HG03025 (cell line): ENCODE measurements at regions not wholly inside any gene's neighbourhood (a gene's known extent, or its start where the extent isn't known, plus 50 kb on each side); places are given as distances from the start of the nearest gene placed in this dataset.
"Not testable (repeated sequence)": the region's sequence is repeated elsewhere in the genome, so short reads cannot be mapped to it uniquely, and the experiment has no call there.

Source experiments
- ATAC-seq: cut with Tn5 transposase; IDR thresholded peaks from one replicate; pipeline ENCODE4 v1.9.1; 2021; ENCODE audit warnings: mild to moderate bottlenecking, moderate library complexity; ENCODE audit not compliant: unreplicated experiment, low FRiP score

DNA sequence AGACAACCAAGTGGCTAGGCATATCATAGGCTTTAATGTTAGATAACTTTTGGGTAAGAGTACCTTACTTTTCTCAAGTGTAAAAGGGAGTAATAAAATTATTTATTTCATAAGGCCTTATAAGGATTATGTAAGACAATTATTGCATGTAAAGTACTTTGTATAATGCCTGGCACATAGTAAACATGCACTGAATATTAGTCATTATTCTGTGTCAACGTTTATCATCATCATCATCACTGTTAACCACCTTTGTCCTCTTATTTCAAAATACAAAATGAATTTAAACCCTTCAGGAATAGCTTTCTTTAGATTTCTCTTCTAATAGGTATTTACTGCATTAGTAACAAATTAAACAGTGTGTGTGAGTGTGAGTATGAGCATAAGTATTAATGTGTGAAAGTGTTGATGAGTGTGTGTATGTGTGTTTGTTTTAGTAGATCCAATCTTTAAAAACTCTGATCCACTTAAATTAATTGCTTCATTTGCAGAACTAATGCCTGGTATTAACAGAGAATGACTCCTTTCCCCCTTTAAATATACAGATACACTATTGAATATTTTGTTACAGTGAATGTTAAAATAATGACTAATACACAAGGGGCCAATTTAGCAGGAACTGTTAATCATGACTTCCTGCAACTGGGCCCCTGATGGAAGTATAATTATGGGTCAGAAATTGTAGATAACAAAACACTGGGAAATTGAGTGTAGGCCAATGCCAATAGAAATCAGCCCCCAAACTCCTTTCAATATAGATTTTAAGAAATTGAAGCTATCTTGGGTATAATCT lies 213.3 kb upstream of the FZD8 start:
- no peak for ATAC-seq

DNA sequence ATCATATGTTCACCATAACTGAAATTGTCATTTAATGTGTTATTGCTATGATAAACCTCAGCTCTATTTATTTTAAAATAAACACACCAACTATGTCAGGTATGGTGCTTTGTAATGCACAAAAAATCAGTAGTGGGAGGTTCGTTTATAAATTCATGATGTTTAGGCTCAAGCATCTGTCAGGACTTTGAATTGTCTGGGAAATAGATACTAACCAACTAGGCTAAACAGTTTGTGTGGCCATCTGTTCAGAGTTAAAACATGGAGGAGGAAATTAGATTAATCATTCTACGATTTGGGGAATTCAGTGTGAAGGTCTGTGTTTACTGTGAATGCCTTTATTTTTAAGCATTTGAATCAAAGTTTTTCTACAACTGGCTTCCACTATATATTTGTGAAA lies 212.6 kb upstream of the FZD8 start:
- ATAC-seq = no peak

DNA sequence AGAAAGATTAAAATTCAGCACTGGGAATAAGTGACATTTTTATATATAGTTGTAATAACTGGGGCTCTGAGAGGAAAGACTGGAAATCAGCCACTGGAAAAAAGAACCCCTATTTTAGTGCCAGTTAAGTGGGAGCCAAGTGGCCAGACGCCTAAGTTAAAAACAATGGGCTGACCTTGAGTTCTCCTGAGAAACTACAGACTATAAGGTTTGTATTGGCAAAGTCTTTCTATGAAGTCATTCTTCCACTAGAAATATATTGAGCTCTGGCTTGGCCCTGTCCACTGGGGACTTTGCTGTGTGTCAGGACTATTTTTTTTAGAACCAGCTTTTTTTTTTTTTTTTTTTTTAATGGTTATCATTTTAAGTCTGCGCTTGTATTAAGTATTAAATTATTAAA lies 210.6 kb upstream of the FZD8 start:
- no peak for ATAC-seq

DNA sequence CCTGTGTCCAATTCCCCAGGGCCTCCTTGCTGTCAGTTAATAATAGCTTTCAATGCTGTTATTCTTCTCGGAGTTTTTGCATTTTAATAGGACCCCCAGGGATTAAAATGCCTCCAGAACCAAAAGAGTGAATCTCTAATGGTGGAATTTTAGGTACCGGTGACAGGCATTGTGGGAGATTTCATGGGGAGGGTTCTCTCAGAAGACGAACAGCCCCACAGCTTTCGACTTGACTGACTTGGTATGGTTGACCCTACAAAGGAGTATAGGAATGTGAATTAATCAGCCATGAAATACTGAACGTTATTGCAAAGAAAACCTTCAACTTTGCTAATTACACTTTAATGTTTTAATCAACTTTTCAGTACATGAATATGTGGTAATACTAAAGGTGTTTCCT lies 206.3 kb upstream of the FZD8 start:
- ATAC-seq = no peak

DNA sequence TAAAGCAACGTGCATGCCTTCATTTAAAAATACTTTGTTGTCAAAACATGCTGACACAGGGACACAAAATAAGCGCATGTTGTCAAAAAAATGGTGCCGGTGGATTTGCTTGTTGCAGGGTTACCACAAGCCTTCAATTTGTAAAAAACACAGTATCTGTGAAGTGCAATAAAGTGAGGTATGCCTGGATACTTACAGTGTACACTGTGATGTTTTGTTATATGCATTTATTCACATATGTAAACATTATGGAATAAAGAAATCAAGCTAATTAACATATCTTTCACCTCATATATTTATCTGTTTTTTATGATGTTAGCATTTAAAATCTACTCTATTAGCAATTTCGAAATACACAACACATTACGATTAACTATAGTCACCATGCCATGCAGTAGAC lies 202.6 kb upstream of the FZD8 start:
- no peak for ATAC-seq

DNA sequence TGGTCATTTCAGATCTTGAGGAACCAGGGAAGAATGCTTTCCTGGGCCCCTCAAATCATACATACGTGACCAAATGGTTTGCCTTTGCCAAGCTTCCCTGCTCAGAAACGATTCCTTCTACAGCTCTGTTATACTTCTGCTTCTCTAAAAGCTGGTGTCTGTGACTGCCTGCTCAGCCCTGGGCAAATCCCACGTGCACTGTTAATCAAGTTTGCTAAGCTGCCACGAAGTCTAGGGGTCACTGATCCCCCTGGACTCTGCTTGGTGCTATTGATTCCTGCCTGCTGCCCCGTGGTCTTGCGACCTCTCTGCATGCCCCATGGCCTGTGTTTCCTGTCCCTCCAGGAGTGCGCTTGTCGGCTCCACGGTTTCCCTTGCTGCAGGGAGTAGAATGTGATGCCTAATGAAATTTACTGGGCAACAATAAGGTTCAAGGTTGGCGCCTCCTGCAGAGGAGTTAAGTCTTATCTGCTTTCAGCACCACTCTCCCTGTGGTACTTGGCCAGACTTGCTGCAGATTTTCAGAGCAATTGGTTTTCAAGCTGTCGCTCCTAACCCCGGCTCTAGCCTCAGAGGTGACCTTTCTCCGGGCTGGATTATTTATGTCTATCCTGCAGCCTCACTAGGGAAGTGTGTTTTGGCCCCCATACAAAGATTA lies 201.6 kb upstream of the FZD8 start:
- ATAC-seq = no peak

DNA sequence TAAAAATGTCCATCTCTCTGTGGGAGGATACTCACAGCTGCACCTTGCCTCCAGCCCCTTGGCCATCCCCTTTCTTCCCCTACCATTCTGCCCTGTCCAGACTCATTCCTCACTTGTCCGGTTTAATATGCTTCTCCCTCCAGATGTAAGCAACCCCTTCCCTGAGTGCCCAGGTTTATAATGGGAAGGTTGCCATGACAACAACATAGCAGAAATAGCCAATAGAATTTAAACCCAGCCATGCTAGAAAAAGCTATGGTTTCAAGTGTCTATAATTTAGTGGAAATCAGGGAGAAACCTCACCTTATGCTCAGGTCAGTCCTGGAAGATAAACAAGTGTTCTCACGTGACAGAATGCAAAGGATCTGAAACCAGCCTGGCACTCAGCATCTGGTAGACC lies 196.0 kb upstream of the FZD8 start:
- no peak for ATAC-seq

DNA sequence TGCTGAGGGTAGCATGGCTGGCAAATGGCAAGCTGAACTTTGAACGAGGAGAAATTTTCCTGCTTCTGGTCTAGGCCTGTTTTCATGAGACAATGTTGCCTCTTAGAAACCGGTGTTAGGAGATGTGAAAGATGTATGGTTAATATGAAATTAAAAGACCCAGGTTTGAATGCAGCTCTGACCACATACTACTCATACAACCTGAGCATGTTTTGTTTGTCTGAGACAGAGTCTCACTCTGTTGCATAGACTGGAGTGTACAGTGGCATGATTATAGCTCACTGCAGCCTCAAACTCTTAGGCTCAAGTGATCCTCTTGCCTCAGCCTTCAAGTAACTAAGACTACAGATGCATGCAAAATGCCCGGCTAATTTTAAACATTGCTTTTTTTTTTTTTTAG lies 193.4 kb upstream of the FZD8 start:
- no peak for ATAC-seq

DNA sequence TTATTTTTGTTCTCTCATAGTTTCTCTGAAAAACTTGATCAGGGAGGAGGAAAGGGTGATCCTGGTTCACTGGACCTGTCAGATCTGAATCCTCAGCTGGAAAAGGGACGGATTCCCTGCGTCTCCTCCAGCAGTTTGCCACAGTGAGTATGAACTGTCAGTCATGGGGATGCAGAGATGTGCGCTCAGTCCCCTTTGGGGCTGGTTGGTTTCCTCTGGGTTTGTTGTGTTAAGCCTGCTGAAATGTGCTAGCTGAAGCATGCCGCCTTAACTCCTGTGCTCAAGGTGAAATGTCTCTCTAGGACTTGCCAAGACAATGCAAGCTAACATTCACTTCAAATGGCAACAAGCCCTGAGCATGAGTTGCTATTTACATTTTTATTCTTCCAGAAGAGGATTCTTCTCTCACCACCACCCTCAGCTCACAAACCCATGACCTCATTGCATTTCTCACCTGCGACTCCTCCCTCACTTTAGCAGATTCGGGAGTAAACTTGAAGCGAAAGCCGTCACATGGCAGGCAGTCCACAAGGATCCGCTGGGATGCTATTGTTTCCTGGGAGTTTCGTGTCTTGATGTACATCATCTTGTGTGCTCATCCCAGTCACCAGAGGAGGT lies 192.9 kb upstream of the FZD8 start:
- no peak for ATAC-seq

DNA sequence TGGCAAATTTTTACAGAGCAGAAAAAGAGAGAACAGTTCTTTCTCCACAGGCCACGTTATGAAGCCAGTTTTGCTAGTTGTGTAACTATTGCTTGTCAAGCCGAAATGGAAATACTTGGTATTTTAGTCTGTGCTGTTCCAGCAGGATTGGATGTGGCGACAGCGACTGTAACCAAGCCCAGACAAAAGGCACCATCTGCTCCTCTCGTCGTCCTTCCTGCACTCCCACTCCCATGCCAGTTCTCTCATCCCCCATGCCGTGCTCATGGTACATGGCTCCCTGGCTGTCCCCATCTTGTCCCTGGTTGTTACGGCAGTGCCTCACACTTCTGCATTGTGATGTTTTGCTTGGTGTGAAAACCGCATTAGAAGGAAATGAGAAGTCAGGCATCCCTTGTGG lies 185.7 kb upstream of the FZD8 start:
- ATAC-seq = no peak

DNA sequence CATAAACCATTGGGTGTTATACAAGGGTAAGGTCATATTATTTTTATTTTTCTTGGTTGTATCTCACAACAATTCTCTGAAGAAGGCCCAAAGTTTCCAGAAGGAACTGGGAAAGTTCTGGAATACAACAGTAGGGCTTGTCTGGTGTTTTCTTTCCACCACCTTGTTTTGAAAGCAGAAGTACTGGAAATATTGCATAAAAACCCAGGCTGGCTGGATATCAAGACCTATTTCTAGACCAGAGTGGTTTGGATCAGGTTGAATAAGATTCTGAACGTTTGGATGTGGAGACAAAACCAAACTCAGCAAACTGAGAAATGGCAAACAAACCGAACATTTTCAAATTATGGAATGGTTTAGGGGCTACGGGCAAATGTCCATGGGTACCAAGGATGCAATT lies 182.6 kb upstream of the FZD8 start:
- ATAC-seq = no peak

DNA sequence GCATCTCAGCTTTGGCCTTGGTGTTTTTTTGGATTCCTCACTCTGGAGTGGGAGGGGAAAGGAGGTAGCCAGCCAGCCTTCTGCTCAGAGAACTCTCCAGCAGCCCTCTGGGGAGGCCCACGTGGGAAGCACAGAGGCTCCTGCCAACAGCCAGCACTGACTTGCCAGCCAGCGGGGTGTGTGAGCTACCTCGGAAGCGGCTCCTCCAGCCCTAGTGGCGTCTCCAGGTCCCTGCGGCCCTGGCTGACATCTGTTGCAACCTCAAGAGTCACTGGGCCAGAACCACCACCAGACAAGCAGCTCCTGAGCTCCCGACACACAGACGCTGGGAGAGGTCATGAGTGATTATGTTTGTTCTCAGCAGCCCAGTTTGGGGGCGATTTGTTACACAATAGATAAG lies 180.2 kb upstream of the FZD8 start:
- no peak for ATAC-seq

DNA sequence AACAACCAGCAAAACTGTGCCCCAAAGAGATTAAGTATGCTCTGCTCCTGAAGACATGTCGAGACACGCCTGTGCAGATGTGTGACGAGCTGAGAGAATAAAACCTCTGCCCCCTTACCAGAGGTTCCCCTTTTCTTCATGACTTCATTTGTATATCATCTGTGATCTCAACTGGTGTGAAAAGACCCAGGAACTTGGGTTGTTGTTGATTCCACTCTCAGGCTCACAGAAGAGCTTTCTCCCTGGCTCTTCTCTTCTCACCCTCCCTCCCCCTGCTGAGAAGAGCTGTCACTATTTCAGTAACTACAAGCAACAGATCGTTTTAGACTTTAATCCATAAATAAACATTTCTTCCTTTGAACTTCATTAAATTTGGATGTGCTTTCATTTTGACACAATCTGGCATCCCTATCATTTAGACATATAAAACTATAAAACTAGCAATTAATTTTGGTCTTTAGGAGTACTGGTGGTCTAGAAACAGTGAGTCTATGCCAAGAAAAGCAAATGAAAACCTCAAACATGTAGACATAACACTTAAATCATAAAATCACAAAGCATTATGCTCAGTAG lies 179.3 kb upstream of the FZD8 start:
- ATAC-seq = no peak

DNA sequence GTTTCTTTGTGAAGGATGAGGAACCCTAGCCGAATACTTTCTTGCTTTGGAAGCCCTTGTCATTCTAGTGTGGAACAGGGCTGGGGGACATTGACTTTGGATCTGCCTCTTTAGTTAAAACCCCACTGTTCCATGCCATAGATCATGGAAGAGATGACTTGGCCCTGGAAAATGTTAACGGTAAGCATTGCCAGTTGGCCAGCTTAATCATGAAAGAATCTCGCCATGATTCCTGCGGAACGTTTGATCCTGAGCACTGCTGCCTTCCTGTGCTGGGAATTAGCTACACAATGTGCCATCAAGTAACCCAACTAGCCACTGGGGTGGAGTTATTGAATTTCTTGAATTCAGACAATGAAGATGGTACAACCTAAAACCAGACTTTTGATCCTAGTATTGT lies 177.6 kb upstream of the FZD8 start:
- ATAC-seq = no peak

DNA sequence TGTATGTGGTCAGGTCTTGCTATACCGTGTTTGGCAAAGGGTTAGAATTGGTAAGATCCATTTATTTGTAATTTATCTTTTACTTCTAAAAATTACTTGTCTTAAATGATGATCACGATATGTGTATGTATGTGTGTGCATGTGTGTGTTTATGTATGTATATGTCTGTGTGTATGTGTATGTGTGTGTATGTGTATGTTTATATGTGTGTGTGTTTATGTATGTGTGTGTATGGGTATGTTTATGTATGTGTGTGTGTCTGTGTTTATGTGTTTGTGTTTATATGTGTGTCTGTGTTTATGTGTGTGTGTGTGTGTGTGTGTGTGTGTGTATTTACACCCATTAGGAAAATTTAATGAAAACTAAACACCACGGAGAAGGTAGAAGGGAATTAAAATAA lies 176.9 kb upstream of the FZD8 start:
- ATAC-seq = no peak

DNA sequence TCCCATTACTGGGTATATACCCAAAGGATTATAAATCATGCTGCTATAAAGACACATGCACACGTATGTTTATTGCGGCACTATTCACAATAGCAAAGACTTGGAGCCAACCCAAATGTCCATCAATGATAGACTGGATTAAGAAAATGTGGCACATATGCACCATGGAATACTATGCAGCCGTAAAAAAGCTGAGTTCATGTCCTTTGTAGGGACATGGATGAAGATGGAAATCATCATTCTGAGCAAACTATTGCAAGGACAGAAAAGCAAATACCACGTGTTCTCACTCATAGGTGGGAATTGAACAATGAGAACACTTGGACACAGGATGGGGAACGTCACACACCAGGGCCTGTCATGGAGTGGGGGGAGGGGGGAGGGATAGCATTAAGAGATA lies 175.0 kb upstream of the FZD8 start:
- not testable (repeated sequence) for ATAC-seq

DNA sequence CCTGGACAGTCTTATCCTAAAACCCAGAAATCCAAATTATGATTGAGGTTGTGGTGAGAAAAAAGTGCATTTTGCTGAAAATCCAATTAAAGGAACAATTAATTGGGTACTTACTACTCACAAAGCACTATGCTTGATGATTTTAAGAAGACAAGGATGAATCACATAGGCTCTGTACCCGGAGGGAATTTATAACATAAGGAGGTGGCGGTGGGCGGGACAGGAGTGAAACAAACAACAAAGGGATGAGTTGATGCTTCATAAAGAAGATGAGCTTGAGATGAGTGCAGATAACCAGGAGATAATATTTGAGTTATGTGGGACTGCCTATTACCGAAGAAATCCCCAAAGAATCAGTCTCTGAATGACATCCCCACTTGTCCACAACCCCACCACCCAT lies 171.1 kb upstream of the FZD8 start:
- no peak for ATAC-seq

DNA sequence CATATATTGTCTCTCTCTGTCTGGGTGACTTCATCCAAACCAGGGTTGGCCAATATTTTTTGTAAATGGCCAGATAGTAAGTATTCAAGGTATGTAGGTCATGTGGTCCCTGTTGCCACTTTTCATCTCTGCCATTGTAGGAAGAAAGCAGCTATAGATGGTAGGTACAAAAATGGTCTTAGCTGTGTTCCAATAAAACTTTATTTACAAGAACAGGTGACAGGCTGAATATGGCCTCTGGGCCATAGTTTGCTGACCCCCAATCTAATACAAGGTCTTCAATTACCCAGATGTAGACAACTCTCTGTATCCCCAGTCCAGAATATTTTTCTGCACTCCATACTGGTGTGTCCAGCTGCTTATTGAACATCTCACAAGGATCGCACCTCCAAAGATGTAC lies 166.2 kb upstream of the FZD8 start:
- ATAC-seq = no peak

DNA sequence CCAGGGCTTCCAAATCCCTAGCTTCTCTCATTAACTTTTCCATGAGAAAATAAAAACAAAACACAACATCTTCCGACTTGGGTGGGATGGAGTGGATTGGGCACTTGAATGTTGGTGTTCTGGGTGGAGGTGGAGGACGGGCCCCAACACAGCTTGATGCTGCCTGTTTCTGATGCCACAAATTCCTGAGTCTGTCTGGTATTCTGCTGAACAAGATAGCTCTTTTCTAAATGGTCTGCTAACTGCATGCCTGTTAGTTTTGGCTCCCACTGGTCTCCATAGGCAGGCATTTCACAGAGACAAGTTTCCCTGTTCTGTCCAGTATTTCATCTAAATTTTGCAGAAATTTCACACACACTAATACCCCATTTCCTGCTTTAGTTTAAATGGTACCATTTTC lies 160.9 kb upstream of the FZD8 start:
- no peak for ATAC-seq

DNA sequence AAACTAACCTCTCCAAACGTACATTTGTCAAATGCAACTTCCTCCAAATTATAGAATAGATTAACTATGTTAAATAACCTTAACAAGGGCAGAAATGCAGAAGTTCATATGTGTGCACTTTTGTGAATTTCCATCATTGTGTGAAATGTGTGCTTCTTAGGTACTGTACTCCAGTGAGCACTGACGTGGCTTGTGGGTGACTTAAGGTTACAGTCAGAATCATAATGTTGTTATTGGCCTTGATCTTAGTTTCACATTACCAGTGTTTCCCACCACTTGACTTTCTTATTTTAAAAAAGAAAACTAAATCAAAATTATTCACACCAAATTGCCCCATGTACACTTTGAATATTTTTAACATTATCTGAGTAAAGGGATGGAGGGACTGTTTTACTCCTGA lies 155.1 kb upstream of the FZD8 start:
- no peak for ATAC-seq

DNA sequence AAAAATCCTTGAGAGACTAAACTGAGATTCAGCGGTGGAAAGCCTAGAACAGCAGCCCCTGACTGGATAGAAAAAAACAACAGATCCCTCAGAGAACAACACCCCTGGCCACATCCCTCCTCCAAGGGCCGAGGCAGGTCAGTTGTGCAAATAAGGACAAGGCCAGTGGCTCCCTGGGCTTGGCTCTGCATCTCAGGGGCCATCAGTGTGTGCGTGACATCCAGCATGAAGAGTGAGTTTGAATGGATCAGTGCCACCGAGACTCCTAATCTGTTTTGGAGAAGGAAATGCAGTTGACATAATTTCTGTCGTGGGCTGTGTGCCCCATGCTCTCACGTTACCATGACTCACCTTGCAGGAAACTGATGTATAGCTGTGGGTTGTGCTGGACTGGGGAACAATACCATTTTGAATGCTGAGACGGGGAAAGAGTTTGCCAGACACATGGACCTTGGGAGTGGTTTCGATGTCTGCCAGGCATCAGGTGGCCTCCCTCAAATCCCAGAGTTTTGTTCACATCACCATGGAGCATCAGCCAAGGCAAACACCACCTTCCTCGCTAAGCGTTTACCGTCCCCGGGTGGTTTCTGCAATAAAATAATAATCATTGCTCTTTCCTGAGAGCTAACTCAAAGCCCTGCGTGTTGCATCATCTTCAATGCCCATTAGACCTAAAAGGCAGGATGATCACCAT lies 153.2 kb upstream of the FZD8 start:
- ATAC-seq = no peak
